ENCODE measurements at regions not wholly inside any gene's neighbourhood (a gene's known extent, or its start where the extent isn't known, plus 50 kb on each side); places are given as distances from the start of the nearest gene placed in this dataset.

- ChIA-PET CTCF (interaction anchor here (1.0 kb wide), 1 partner anchor 10 kb away, joined by 3 read pairs; no protein-coding TSS in a partner anchor), POLR2A (no interaction called here)
- no peak for DNase-seq (ENCODE audit: extremely low spot score)
- no peak for TF ChIP-seq CTCF (IDR thresholded peaks at IDR 0.05; ENCODE audit: control extremely low read depth, extremely low read depth, low read depth, missing control alignments)
Observed at GRCh38 chr12:90827567-90827966, 127.4 kb downstream of the CCER1 start.

- CTCF ChIA-PET = interaction anchor here (1.1 kb wide), 1 partner anchor 16 kb away, joined by 3 read pairs; no protein-coding TSS in a partner anchor
- no peak for DNase-seq (ENCODE audit: extremely low spot score)
- TF ChIP-seq CTCF (IDR thresholded peaks at IDR 0.05; ENCODE audit: control extremely low read depth, extremely low read depth, low read depth, missing control alignments) = no peak
- POLR2A ChIA-PET = no interaction called here
Observed at GRCh38 chr12:90826036-90826435, 128.9 kb downstream of the CCER1 start.

- ChIA-PET CTCF (interaction anchor here (1.2 to 1.5 kb wide), 2 partner anchors 10 to 12 kb away, joined by 3 to 4 read pairs; no protein-coding TSS in a partner anchor), POLR2A (no interaction called here)
Observed at GRCh38 chr12:90823859-90824258, 131.1 kb downstream of the CCER1 start.

GRCh38 chr12:90819709-90820108 is 135.3 kb downstream of the CCER1 start:
- no peak for TF ChIP-seq CTCF (IDR thresholded peaks at IDR 0.05; ENCODE audit: control extremely low read depth, extremely low read depth, low read depth, missing control alignments)
- POLR2A ChIA-PET = no interaction called here
- CTCF ChIA-PET = no interaction called here
- DNase-seq (ENCODE audit: extremely low spot score) = no peak

More at GRCh38 chr12:90823859-90824258, 131.1 kb downstream of the CCER1 start:
- no peak for DNase-seq (ENCODE audit: extremely low spot score)
- TF ChIP-seq CTCF (IDR thresholded peaks at IDR 0.05; ENCODE audit: control extremely low read depth, extremely low read depth, low read depth, missing control alignments) = no peak

GRCh38 chr12:90816353-90817089 is 138.5 kb downstream of the CCER1 start:
- no peak for DNase-seq (ENCODE audit: extremely low spot score)
- CTCF ChIA-PET = interaction anchor here (0.9 kb wide), 1 partner anchor 11 kb away, joined by 3 read pairs; no protein-coding TSS in a partner anchor
- no peak for TF ChIP-seq CTCF (IDR thresholded peaks at IDR 0.05; ENCODE audit: control extremely low read depth, extremely low read depth, low read depth, missing control alignments)
- POLR2A ChIA-PET = no interaction called here

- ChIA-PET POLR2A (no interaction called here), CTCF (interaction anchor here (1.8 kb wide), 1 partner anchor 14 kb away, joined by 5 read pairs; no protein-coding TSS in a partner anchor)
- no peak for TF ChIP-seq CTCF (IDR thresholded peaks at IDR 0.05; ENCODE audit: control extremely low read depth, extremely low read depth, low read depth, missing control alignments)
- DNase-seq (ENCODE audit: extremely low spot score) = no peak
Observed at GRCh38 chr12:90809940-90810339, 145.0 kb downstream of the CCER1 start.

Data from GM10248 (cell line).